ENCODE measurements at regions not wholly inside any gene's neighbourhood (a gene's known extent, or its start where the extent isn't known, plus 50 kb on each side); places are given as distances from the start of the nearest gene placed in this dataset.
A peak's percentile ranks its signal among the peaks of the same experiment; 100 is the strongest.

DNA sequence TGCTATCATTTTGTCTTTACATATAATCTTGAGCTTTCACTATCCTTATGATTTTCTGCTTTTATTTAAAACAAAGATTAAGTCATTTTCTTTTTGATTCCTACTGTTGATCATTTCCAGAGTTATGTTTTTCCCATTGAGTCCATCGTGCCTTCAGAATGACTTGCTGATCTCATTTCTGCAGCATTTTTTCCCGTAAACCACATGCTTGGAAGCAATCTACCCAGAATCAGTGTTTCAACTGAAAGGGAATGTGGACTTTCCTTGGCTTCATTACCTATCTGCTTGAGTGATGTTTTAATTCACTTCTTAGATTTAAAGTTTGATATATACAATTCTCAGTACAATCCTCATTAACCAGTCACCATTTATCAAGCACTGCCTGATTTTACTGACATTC lies 192.4 kb upstream of the FSTL5 start:
- no peak for DNase-seq (ENCODE audit: low spot score)

DNA sequence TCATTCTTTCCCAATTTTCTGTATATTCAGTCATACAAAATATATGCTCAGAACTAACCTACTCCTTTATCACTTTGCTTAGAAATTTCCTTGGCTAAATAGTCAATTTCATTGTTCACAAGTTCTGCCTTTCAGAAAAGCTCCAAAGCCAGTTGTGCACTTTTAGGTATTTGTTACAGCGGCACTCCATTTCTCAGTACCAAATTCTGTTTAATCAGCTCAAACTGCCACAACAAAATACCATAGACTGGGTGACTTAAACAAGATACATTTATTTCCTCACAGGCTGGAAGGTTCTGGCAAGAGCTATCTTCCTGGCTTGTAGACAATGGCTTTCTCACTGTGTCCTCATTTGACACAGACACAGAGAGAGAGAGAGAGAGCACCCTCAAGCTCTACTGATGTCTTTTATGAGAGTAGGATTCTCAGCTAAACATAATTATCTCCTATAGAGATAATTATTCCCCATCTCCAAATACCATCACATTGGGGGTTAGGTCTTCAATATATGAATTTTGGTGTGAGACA lies 188.8 kb upstream of the FSTL5 start:
- DNase-seq (ENCODE audit: low spot score): no peak

DNA sequence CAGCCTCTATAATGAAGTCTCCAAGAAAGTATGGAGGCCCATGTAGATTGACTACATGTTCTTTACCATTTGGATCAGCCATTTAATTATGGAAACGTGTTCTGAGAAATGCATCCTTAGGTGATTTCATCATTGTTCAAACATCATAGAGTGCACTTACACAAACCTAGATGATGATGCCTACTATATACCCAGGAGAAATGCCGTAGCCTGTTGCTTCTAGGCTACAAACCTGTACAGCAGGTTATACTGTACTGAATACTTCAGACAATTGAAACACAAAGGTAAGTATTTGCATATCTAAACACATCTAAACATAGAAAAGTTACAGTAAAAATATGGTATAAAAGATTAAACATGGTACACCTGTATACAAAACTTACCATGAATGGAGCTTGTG lies 186.5 kb upstream of the FSTL5 start:
- no peak for DNase-seq (ENCODE audit: low spot score)

DNA sequence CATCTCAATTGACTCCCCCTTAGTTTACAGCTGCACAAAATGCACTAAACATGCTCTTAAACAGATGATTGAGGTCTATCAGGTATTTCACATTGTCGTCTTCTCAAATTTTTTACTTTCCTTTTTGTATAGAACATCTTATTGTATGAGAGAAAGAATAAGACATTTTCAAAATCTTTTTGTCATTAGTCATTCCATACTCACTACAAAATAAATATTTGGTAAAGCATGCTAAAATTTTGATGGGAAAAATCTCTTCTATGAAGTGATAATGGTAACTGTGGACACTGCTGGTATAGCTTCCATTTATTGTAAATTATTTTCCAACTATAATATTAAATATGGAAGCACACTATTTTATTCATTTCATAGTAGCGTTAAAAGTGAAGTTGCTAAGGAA lies 185.6 kb upstream of the FSTL5 start:
- no peak for DNase-seq (ENCODE audit: low spot score)

DNA sequence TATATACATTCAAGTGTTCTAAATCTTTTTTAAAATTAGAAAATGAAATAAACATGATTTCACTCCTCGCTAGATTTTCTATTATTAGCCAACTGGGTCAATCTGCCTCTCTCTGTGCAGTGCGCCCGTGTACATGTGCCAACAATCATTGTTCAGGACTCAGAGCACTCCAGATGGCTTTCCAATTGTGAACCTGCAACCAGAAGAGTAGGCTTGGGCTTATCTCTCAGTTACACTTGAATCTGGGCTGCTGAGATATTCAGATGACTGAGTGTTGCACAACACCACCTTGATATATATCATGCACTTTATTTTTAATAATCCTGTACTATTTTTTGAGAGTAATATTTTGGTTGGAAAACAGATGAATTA lies 184.0 kb upstream of the FSTL5 start:
- DNase-seq (ENCODE audit: low spot score): no peak

DNA sequence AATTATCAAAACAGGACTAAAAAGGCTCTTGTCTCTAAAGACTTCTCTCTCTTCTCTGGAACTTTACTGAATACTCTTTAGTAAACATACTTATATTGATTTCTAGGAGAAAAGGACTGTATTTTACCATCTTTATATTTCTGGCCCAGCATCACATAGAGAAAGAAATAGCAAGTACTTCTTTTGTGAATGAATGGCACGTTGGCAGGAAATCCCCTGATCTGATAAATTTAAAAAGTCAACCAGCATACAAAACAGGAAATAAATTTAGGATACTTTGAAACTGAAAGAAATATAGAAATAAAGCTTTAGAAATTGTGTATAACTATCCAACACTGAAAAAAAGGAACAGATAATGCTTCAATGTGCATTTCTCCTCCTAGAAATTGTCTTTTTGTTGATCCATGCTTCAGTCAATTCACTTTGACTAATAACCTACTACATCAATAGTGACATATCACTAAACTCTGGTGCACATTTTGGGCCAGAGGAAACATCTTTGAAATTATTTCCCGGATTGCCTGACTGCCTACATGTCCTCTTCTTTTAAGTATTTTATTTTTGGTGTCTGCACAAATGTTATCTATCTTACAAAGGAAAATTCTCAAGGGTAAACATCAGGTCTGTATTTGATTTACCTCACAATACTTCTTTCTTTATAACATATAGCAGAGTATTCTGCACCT lies 183.5 kb upstream of the FSTL5 start:
- DNase-seq (ENCODE audit: low spot score): no peak

DNA sequence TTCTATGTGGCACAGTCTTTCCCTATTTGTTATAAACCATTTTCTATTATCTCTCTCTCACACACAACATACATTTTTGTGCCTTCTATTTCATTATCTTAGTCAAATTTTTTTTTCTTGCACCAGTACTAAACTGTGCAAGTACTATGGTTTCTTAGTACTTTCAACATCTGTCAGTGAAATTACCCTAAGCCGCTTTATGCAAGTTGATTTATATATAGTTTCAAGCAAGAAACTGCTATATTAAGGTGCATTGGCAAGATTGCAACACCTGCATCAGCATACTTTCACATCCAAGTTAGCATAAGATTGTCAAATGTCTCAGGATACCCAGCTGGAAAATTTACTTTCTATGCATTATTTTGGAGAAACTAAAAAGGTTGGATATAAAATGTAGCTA lies 180.2 kb upstream of the FSTL5 start:
- DNase-seq (ENCODE audit: low spot score): no peak

DNA sequence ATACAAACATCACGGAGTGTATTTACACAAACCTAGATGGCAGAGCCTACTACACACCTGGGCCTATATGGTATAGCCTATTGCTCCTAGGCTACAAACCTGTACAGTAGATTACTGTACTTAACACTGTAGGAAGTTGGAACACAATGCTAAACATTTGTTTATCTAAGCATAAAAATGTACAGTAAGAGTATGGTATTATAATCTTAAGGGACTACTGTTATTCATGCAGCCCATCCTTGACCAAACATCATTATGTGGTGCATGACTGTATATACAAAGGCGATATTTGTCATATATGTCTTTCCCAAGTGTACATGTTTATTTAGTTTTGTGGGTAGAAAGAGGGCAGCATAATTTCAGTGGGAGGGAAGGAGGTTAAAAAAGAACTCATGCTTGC lies 177.7 kb upstream of the FSTL5 start:
- DNase-seq (ENCODE audit: low spot score): no peak

DNA sequence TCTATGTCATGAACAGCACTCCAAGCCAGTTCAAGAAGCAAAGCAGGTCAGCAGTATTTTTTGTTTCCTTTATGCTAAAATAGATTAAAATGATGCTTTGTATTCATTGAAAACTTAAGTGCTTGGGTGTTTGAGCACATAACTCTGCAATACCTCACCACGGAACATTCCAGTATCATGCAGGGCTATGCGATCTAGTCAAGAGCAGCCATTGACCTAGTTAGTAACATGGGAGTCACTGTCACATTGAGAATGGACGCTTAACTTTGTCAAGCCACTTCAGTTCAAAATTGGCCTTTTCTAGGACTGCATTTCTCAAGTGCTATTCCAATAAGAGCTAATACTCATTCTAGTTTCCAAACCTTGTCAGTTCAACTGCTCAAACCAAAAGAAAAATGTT lies 160.1 kb upstream of the FSTL5 start:
- no peak for DNase-seq (ENCODE audit: low spot score)

DNA sequence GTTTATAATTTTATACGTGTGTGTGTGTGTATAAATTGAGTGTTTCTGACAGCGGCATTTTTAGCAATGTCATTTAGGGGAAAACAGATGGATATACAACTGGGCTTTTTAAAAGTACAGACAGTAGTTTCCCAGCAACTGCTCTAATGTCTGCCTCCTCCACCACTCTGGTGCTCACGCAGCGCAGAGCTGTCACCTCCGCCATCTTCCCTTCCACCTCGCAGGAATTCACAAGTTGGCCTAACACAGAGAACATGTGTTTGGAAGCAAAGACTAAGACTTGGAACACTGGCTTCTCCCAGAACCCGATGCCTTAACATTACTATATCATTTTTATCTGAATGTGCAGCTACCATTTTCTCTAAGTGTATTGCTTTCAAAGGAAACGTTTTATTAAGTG lies 158.3 kb upstream of the FSTL5 start:
- DNase-seq (ENCODE audit: low spot score): no peak

DNA sequence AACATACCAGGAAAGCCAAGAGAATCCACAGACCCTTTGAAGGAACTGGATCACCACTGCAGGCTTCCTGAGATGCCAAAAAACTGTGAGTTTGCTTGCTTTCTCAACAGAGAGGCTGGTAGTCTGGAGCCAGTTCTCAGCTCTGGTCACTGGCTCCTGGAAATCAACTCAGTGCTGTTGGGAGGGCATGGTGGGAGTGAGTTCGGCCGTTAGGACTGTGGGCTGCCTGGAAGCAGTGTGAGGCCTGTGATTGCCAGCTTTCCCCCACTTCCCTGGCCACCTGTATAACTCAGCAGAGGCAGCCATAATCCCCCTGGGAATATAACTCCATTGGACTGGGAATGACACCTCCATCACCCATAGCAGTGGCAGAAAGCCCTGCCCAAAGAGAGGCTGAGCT lies 122.0 kb upstream of the FSTL5 start:
- DNase-seq (ENCODE audit: low spot score): no peak

DNA sequence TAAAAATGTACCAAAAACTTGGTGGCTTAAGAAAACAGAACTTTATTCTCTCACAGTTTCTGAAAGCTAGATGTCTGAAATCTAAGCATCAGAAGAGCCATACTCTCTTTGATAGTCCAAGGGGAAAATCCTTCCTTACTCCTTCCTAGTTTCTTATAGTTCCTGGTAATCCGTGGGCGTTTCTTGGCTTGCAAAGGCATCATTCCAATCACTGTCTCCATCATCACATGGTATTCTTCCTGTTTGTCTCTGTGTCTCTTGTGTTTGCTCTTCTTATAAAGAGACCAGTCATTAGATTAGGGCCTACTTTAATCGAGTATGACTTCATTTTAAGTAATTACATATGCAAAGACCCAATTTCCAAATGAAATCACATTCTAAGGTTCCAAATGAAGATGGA lies 118.9 kb upstream of the FSTL5 start:
- DNase-seq (ENCODE audit: low spot score): no peak

DNA sequence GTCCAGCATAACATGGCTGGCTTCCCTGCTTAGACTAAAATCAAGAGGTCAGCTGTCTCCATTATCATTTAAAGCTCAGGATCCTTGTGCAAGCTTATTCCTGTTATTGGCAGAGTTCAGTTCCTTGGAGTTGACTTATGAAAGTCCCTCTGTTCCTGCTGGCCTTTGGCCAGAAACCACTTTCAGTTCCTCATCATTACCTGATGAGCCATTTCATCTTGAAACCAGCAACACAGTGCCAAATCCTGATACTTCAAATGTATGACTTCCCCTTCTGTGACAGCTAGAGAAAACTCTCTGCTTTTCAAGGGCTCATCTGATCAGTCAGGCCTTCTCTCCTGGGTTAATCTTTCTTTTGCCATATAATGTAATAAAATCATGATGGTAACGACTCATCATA lies 110.6 kb upstream of the FSTL5 start:
- DNase-seq (ENCODE audit: low spot score): peak; percentile 5

DNA sequence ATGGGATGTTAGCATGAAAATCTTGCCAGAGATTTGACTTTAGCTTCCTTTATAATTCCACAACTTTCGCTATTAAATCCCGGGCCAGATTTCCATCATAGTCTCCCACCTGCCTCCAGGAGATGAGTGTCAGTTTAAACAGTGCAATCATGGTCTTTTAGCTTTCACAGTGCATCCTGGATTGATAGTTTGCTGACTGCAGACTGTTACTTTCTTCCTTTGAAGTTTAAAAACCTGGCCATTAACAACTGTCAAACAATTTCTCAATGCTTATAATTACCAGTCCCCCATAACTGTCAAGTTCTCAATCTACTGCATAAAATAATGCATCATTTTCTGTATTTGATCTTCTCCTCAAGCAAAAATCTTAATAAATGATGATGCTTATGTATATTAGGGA lies 108.4 kb upstream of the FSTL5 start:
- DNase-seq (ENCODE audit: low spot score): no peak

DNA sequence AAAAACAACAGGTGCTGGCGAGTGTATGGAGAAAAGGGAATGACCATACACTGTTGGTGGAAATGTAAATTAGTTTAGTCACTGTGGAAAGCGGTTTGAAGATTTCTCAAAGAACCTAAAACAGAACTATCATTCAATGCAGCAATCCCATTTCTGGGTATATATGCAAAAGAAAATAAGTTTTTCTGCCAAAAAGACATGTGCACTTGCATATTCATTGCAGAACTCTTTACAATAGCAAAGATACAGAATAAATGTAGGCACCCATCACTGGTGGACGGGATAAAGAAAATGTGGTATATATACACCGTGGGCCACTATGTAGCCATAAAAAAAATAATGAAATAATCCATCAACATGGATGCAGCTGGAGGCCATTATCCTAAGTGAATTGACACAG lies 105.1 kb upstream of the FSTL5 start:
- no peak for DNase-seq (ENCODE audit: low spot score)

DNA sequence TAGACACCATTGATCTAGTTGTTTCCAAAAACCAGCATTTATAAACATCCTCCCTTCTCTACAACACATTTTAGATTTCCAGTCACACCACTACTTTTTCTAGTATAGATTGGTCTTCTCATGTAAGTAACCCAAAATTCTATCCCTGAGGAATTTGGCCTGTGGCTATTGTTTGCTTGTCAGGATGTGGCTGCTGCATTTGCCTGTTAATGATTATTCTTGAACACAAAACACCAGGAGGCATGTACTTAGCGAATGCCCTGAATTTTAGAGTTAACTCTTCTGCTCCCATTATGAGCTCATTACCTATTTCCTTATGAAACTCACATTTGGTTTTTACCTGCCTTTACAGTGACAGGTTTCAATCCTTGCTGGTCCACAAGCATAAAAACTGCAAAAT lies 102.0 kb upstream of the FSTL5 start:
- no peak for DNase-seq (ENCODE audit: low spot score)

DNA sequence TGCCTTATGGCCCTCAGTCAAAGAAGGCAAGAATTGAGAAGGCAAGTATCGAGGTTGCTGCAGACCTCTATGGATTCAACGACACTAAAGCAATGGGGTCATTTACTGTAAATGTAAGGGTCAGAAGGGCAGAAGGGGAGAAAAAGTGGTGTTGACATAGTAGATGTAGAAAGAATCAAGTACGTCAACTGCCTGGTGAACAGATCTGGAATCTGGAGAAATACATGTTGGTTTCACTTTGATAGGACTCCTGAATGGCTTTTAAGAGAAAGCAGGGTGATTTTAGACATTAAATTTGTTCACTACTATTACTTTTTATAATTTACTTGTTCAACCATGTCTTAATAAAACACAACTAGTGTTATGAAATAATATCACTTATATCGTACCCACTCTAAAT lies 81.3 kb upstream of the FSTL5 start:
- DNase-seq (ENCODE audit: low spot score): no peak

DNA sequence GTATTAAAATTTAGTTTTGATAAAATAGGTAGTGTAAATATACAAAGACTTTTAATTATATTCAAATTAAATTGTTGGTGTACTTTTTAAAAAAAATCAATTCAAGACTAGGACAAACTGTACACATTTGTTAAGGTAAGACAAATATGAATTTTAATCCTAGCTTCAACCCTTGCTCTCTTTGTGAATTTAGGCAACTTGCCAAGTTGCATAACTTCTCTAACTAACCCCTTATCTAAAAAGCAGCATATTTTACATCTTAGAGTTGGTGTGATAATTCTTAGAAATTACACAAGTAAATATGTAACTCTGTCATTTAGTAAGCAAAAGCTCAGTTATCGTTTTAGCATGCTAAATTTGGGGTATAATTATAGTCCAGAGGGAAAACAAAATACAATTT lies 78.1 kb upstream of the FSTL5 start:
- no peak for DNase-seq (ENCODE audit: low spot score)

DNA sequence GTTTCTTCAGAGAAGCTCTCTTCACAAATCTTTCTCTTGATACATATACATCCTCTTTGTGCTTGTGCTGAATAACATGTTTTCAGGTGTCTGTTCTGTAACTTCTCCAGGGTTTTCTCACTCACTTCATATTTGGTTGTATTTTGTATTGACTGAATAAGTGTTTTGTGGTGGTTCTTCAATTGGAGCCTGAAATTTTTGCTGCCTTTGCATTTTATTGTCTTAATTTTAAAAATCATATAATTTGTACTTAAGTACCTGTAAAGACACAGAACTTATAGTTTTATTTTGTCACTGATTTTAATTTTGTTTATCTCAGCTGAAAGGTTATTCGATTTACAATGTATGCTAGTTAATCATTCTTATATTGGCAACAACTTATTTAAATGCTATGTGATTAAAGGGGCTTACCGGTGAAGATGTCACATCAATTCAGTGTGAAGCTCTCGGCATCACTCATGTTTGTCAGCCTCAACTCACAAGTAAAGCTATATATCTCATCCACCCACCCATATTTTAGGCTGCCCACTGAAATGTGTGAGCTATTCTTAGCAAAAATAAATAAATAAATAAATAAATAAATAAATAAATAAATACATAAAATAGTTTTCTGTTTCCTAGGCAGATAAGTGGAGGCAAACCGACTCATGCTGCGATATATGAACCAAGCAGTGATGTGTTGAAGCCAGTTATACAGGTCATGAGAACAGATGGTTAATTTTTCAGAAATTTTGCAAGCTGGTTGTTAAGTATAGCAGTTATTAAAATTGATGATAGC lies 76.4 kb upstream of the FSTL5 start:
- DNase-seq (ENCODE audit: low spot score): no peak

DNA sequence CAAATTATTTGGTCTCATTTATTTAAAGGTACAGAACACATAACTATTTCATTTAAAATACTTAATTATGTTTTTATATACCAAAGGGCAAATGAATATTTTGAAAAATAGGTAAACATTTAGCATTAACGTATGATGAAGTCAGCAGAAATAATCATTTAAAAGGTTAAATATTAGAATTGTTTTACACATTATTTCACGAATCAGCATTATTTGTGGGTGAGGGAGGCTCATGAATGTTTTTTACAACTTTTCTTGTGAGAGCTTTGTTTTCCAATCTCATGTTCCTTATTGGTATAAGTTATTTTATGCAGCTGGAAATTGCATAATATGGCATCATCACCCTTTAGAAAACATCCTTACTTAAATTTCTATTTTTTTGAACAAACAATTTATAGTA lies 73.9 kb upstream of the FSTL5 start:
- DNase-seq (ENCODE audit: low spot score): no peak

DNA sequence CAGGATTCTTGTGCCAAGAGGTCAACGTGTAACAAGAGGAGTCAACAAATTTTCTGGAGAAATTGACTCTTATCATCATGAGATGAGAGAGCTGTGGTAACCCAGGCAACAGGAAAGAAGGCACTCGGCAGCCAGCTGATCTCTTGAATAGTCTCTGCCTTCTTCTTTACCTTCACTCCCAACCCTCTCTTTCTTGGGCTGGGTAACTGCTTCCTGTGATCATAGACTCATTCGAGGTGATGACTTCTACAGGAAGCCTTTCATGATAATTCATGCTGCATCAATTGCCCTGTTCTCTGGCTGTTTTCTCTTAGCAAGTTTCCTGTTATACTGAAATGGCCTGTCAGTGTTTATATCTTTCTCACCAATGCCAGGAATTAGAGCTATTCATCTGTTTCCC lies 70.8 kb upstream of the FSTL5 start:
- DNase-seq (ENCODE audit: low spot score): no peak

DNA sequence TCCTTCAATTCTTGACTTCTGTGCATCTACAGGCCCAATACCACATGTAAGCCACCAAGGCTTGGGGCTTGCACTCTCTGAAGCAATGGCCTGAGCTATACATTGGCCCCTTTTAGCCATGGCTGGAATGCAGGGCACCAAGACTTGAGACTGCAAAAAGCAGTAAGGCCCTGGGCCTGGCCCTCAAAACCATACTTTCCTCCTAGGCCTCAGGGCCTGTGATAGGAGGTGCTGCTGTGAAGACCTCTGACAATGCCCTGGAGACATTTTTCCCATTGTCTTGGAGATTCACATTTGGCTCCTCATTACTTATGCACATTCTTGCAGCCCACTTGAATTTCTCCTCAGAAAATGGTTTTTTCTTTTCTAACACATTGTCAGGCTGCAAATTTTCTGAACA lies 68.5 kb upstream of the FSTL5 start:
- no peak for DNase-seq (ENCODE audit: low spot score)

DNA sequence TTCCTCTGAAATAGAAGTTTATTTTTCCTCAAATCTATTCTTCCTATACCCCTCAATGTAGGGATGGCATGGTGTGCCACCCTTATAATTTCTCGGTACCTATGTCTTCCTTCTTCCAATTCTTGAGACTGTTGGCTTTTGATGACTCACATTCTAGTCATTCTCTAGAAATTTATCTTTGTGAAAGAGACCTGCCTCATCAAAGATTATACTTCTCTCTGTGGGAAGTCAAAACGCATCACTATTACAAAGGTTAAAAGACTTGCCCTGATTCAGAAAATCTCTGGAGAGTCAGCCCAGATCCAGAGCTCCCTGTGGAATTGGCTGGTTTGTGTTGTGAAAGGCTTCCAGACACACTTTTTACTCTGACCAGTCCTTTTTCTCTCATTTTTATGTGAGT lies 65.9 kb upstream of the FSTL5 start:
- no peak for DNase-seq (ENCODE audit: low spot score)

DNA sequence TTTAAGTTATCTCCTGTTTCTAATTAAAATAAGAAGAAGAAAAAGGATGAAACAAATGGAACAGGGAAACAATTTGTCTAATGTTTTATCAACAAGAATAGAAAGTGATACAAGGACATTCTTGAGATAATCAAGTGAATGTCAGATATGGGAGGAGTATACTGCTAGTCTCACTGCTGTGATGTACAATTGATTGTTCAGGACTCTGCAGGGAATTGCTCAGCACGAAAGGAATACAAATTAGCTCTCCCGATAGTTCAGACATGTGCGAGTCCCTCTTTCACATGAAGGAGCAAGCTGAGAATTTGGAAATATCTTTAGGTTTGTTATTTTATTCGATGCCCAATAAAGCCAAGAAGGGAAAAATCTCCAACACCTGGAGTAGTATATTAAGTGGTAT lies 57.3 kb upstream of the FSTL5 start:
- no peak for DNase-seq (ENCODE audit: low spot score)
